ENCODE measurements at regions not wholly inside any gene's neighbourhood (a gene's known extent, or its start where the extent isn't known, plus 50 kb on each side); places are given as distances from the start of the nearest gene placed in this dataset.

DNA sequence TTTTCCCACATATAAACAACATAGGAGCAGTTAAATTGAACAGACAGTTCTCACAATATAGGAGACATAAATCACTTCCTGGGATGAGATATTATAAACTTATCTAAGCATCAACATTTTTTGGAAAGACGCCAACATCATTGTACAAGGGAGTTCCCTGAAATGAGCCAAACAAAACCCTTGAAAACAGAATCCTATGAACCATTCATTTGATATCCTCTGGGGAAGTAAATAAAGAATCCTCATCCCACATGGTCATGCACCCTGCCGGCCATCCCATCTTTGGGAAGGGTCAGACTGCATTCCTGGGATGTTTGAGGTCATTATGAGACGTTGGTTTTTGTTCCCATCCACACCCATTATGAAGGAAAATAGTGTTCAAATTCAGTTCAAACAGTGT lies 111.8 kb upstream of the USP25 start:
- Histone ChIP-seq H3K9me2 (ENCODE audit: insufficient read depth, low read length) (no peaks in the 10 kb centered on the region), H3K4me1 (ENCODE audit: insufficient read depth, low read length, poor library complexity, severe bottlenecking) (no peaks in the 10 kb centered on the region), H3K4me2 (ENCODE audit: low read length) (no peak overlapping the region), H3K79me2 (ENCODE audit: insufficient read depth, low read depth, low read length) (no peaks in the 10 kb centered on the region), H3K27ac (ENCODE audit: low read depth, low read length, poor library complexity, severe bottlenecking) (no peak overlapping the region), H3K9me3 (ENCODE audit: low read length) (no peaks in the 10 kb centered on the region), H4K20me1 (ENCODE audit: insufficient read depth, low read length) (no peaks in the 10 kb centered on the region), H3K4me3 (ENCODE audit: low read depth, low read length, poor library complexity, severe bottlenecking) (no peak overlapping the region), H2AFZ (ENCODE audit: low read length) (no peak overlapping the region), H3K36me3 (ENCODE audit: insufficient read depth, low read length) (no peaks in the 10 kb centered on the region)
- ChIA-PET CTCF (ENCODE audit: unreplicated experiment) (no interaction called here), POLR2A (interaction anchor here (0.6 to 1.5 kb wide), 2 partner anchors 24 to 772 kb away, joined by 3 to 4 read pairs; no protein-coding TSS in a partner anchor)
- intact Hi-C loops (cut with micrococcal nuclease; ENCODE audit: unreplicated experiment) = no loop called here
- TF ChIP-seq, protein P1, sequence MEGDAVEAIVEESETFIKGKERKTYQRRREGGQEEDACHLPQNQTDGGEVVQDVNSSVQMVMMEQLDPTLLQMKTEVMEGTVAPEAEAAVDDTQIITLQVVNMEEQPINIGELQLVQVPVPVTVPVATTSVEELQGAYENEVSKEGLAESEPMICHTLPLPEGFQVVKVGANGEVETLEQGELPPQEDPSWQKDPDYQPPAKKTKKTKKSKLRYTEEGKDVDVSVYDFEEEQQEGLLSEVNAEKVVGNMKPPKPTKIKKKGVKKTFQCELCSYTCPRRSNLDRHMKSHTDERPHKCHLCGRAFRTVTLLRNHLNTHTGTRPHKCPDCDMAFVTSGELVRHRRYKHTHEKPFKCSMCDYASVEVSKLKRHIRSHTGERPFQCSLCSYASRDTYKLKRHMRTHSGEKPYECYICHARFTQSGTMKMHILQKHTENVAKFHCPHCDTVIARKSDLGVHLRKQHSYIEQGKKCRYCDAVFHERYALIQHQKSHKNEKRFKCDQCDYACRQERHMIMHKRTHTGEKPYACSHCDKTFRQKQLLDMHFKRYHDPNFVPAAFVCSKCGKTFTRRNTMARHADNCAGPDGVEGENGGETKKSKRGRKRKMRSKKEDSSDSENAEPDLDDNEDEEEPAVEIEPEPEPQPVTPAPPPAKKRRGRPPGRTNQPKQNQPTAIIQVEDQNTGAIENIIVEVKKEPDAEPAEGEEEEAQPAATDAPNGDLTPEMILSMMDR (conservative IDR thresholded peaks at IDR 0.05; ENCODE audit: low read length) = no peak
- TF ChIP-seq EZH2phosphoT487 (IDR thresholded peaks at IDR 0.05; ENCODE audit: borderline replicate concordance, low read depth, low read length) = no peak
- BruUV-seq (replicated peaks) = no TSS peak
- no peak for DNase-seq (ENCODE audit: low spot score)

DNA sequence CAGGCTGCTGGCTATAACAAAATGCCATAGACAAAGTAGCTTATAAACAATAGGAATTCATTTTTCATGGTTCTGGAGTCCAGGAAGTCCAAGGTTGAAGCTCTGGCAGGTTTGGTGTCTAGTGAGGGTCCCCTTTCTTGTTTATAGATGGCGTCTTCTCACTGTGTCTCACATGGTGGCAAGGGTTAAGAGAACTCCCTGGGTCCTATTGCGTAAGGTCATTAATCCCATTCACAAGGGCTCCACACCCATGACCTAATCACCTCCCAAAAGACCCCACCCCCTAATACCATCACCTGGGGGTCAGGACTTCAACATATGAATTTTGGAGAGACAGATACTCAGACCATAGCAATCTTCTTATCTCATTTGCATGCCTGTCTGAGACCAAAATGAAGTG lies 108.9 kb upstream of the USP25 start:
- Histone ChIP-seq H3K4me1 (ENCODE audit: insufficient read depth, low read length, poor library complexity, severe bottlenecking) (no peaks in the 10 kb centered on the region), H3K79me2 (ENCODE audit: insufficient read depth, low read depth, low read length) (no peaks in the 10 kb centered on the region), H3K36me3 (ENCODE audit: insufficient read depth, low read length) (no peaks in the 10 kb centered on the region), H4K20me1 (ENCODE audit: insufficient read depth, low read length) (no peaks in the 10 kb centered on the region), H3K4me3 (ENCODE audit: low read depth, low read length, poor library complexity, severe bottlenecking) (no peak overlapping the region), H3K4me2 (ENCODE audit: low read length) (no peak overlapping the region), H3K9me2 (ENCODE audit: insufficient read depth, low read length) (no peaks in the 10 kb centered on the region), H3K9me3 (ENCODE audit: low read length) (no peaks in the 10 kb centered on the region), H2AFZ (ENCODE audit: low read length) (no peak overlapping the region), H3K27ac (ENCODE audit: low read depth, low read length, poor library complexity, severe bottlenecking) (no peak overlapping the region)
- ChIA-PET POLR2A (no interaction called here), CTCF (ENCODE audit: unreplicated experiment) (no interaction called here)
- DNase-seq (ENCODE audit: low spot score) = no peak
- intact Hi-C loops (cut with micrococcal nuclease; ENCODE audit: unreplicated experiment) = no loop called here
- TF ChIP-seq, protein P1 (conservative IDR thresholded peaks at IDR 0.05; ENCODE audit: low read length) = no peak
- TF ChIP-seq EZH2phosphoT487 (IDR thresholded peaks at IDR 0.05; ENCODE audit: borderline replicate concordance, low read depth, low read length) = no peak
- no TSS peak for BruUV-seq (replicated peaks)

DNA sequence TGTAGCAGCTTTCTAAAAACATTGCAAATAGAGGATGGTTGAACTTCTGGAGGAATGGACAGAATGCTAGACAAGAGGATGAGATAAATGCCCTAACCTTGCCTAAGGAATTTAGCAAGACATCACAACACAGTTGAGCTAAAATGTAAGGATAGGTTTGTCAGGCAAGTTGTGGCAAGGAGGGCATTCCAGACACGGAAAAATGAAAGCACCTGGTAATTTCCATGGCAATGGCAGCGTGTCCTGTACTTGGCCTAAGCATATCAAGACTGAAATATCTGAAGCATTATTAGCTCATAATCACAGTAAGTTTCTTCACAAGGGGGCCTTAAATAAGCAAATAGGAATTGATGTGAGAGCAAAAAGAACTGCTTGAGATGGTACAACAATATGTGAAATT lies 105.1 kb upstream of the USP25 start:
- POLR2A ChIA-PET = interaction anchor here (0.8 to 1.1 kb wide), 2 partner anchors 13 to 34 kb away, joined by 3 to 4 read pairs; no protein-coding TSS in a partner anchor
- no peak for TF ChIP-seq EZH2phosphoT487 (IDR thresholded peaks at IDR 0.05; ENCODE audit: borderline replicate concordance, low read depth, low read length)
- TF ChIP-seq, protein P1 (conservative IDR thresholded peaks at IDR 0.05; ENCODE audit: low read length) = no peak
- H2AFZ ChIP-seq (ENCODE audit: low read length) = no peak overlapping the region
- no peak for DNase-seq (ENCODE audit: low spot score)
- CTCF ChIA-PET (ENCODE audit: unreplicated experiment) = no interaction called here
- H3K9me2 ChIP-seq (ENCODE audit: insufficient read depth, low read length) = no peaks in the 10 kb centered on the region
- no peaks in the 10 kb centered on the region for H3K79me2 ChIP-seq (ENCODE audit: insufficient read depth, low read depth, low read length)
- H3K4me2 ChIP-seq (ENCODE audit: low read length) = no peak overlapping the region
- BruUV-seq (replicated peaks) = no TSS peak
- no peak overlapping the region for H3K4me3 ChIP-seq (ENCODE audit: low read depth, low read length, poor library complexity, severe bottlenecking)
- no peaks in the 10 kb centered on the region for H3K36me3 ChIP-seq (ENCODE audit: insufficient read depth, low read length)
- no peaks in the 10 kb centered on the region for H3K4me1 ChIP-seq (ENCODE audit: insufficient read depth, low read length, poor library complexity, severe bottlenecking)
- H3K27ac ChIP-seq (ENCODE audit: low read depth, low read length, poor library complexity, severe bottlenecking) = no peak overlapping the region
- H3K9me3 ChIP-seq (ENCODE audit: low read length) = no peaks in the 10 kb centered on the region
- intact Hi-C loops (cut with micrococcal nuclease; ENCODE audit: unreplicated experiment) = no loop called here
- no peaks in the 10 kb centered on the region for H4K20me1 ChIP-seq (ENCODE audit: insufficient read depth, low read length)

Measured in OCI-LY7 (cell line).